Prostate gland (tissue), 2 donors: ENCODE measurements at regions not wholly inside any gene's neighbourhood (a gene's known extent, or its start where the extent isn't known, plus 50 kb on each side); places are given as distances from the start of the nearest gene placed in this dataset.

Experiments used
- CTCF ChIP-seq, 4 experiments: fragments of 200-600 bp in 2 of 4; fragments of 450-650 bp in 2 of 4; sonication (generic) in 2 of 4; IDR thresholded peaks; 1 replicate in 3 of 4; 2 replicates in 1 of 4; pipeline ENCODE4 v1.5.1; 2016 to 2019; ENCODE audit warnings: antibody characterized with exemption in 4 of 4, mild to moderate bottlenecking in 2 of 4, moderate library complexity in 2 of 4
- POLR2A ChIP-seq: fragments of 450-650 bp; IDR thresholded peaks from one replicate; pipeline ENCODE4 v1.6.1; 2016; ENCODE audit warnings: antibody characterized with exemption, mild to moderate bottlenecking
- POLR2AphosphoS5 ChIP-seq: sonication (generic); formaldehyde crosslinking; IDR thresholded peaks from one replicate; pipeline ENCODE4 v1.6.1; 2017; ENCODE audit warnings: antibody characterized with exemption

- TF ChIP-seq CTCF (IDR thresholded peaks at IDR 0.05): no peak
- TF ChIP-seq POLR2A: no peak
- TF ChIP-seq POLR2AphosphoS5: no peak
Measured at GRCh38 chr3:154536751-154537150, 106.8 kb upstream of the GPR149 start.
